ENCODE measurements at regions not wholly inside any gene's neighbourhood (a gene's known extent, or its start where the extent isn't known, plus 50 kb on each side); places are given as distances from the start of the nearest gene placed in this dataset.

DNA sequence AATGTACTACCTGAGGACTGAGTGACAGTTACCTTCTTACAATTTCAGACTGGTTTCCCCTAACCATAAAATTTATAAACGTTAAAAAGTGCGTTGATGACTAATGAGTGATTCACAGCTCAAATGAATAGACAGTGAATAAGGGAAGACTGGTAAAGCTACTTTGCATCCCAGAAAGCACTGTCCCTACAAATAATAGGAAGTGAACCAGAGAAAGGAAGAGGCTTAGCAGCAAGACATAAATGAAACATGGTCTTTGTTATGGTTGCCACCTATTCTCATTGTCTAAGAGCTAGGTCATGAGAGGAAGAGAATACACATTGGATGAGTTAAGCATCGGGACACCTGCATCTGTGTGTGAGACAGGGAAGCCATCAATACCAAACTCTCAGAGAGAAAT lies 849.2 kb downstream of the TAF11L14 start:
- no peaks in the 10 kb centered on the region for H3K79me2 ChIP-seq (ENCODE audit: control insufficient read depth, insufficient read depth, low read length)
- H3K27ac ChIP-seq (ENCODE audit: control insufficient read depth, insufficient read depth, low read length): no peak overlapping the region
- H3K4me3 ChIP-seq (ENCODE audit: control insufficient read depth in 2 of 3, extremely low read depth in 1 of 3, insufficient read depth in 2 of 3, low read depth in 1 of 3, low read length in 3 of 3): no peak overlapping the region
- H3K27me3 ChIP-seq (ENCODE audit: control insufficient read depth, extremely low read depth, insufficient read depth, low read length): no peaks in the 10 kb centered on the region
- TF ChIP-seq, protein P1, sequence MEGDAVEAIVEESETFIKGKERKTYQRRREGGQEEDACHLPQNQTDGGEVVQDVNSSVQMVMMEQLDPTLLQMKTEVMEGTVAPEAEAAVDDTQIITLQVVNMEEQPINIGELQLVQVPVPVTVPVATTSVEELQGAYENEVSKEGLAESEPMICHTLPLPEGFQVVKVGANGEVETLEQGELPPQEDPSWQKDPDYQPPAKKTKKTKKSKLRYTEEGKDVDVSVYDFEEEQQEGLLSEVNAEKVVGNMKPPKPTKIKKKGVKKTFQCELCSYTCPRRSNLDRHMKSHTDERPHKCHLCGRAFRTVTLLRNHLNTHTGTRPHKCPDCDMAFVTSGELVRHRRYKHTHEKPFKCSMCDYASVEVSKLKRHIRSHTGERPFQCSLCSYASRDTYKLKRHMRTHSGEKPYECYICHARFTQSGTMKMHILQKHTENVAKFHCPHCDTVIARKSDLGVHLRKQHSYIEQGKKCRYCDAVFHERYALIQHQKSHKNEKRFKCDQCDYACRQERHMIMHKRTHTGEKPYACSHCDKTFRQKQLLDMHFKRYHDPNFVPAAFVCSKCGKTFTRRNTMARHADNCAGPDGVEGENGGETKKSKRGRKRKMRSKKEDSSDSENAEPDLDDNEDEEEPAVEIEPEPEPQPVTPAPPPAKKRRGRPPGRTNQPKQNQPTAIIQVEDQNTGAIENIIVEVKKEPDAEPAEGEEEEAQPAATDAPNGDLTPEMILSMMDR (optimal IDR thresholded peaks at IDR 0.05 in 1 of 3, IDR thresholded peaks at IDR 0.05 in 1 of 3, conservative IDR thresholded peaks at IDR 0.05 in 1 of 3; ENCODE audit: extremely low read depth in 1 of 3, insufficient read depth in 2 of 3, low read length in 3 of 3): no peak
- TF ChIP-seq EZH2 (IDR thresholded peaks at IDR 0.05; ENCODE audit: low read length): no peak
- no peaks in the 10 kb centered on the region for H4K20me1 ChIP-seq (ENCODE audit: control insufficient read depth, extremely low read depth, insufficient read depth, low read length)
- no peaks in the 10 kb centered on the region for H3K9me3 ChIP-seq (ENCODE audit: control insufficient read depth, low read depth, low read length)
- DNase-seq (ENCODE audit: low read depth, low spot score) (peak; percentile 19), FAIRE-seq (no peak)
- dilution Hi-C loops (cut with MboI; ENCODE audit: extremely low pct_ligation_motif_present, low sequenced_read_pairs): no loop called here
- peaks cover 4% of the 10 kb centered on the region for H3K4me1 ChIP-seq (ENCODE audit: control insufficient read depth, extremely low read depth, insufficient read depth, low read length)
- peak overlapping the region; percentile 47 for H2AFZ ChIP-seq (ENCODE audit: control insufficient read depth, low read length)
- H3K9ac ChIP-seq (ENCODE audit: control insufficient read depth, extremely low read depth, insufficient read depth, low read length): no peak overlapping the region
- no peaks in the 10 kb centered on the region for H3K9me1 ChIP-seq (ENCODE audit: control insufficient read depth, extremely low read depth, insufficient read depth, low read length)
- no peak overlapping the region for H3K4me2 ChIP-seq (ENCODE audit: control insufficient read depth, extremely low read depth, insufficient read depth, low read depth, low read length)
- H3K36me3 ChIP-seq (ENCODE audit: control insufficient read depth in 2 of 2, extremely low read depth in 1 of 2, insufficient read depth in 2 of 2, low read length in 2 of 2): no peaks in the 10 kb centered on the region

- no peak for DNase-seq (ENCODE audit: low read depth, low spot score)
- Histone ChIP-seq H3K9me3 (ENCODE audit: control insufficient read depth, low read depth, low read length) (no peaks in the 10 kb centered on the region), H3K9me1 (ENCODE audit: control insufficient read depth, extremely low read depth, insufficient read depth, low read length) (no peaks in the 10 kb centered on the region), H3K4me2 (ENCODE audit: control insufficient read depth, extremely low read depth, insufficient read depth, low read depth, low read length) (no peak overlapping the region), H3K4me1 (ENCODE audit: control insufficient read depth, extremely low read depth, insufficient read depth, low read length) (peaks cover 4% of the 10 kb centered on the region), H2AFZ (ENCODE audit: control insufficient read depth, low read length) (peak overlapping the region; percentile 74), H3K36me3 (ENCODE audit: control insufficient read depth in 2 of 2, extremely low read depth in 1 of 2, insufficient read depth in 2 of 2, low read length in 2 of 2) (no peaks in the 10 kb centered on the region), H3K27ac (ENCODE audit: control insufficient read depth, insufficient read depth, low read length) (no peak overlapping the region), H3K9ac (ENCODE audit: control insufficient read depth, extremely low read depth, insufficient read depth, low read length) (no peak overlapping the region), H3K27me3 (ENCODE audit: control insufficient read depth, extremely low read depth, insufficient read depth, low read length) (no peaks in the 10 kb centered on the region), H3K79me2 (ENCODE audit: control insufficient read depth, insufficient read depth, low read length) (no peaks in the 10 kb centered on the region), H4K20me1 (ENCODE audit: control insufficient read depth, extremely low read depth, insufficient read depth, low read length) (no peaks in the 10 kb centered on the region), H3K4me3 (ENCODE audit: control insufficient read depth in 2 of 3, extremely low read depth in 1 of 3, insufficient read depth in 2 of 3, low read depth in 1 of 3, low read length in 3 of 3) (no peak overlapping the region)
- no peak for FAIRE-seq
- TF ChIP-seq, protein P1 (optimal IDR thresholded peaks at IDR 0.05 in 1 of 3, IDR thresholded peaks at IDR 0.05 in 1 of 3, conservative IDR thresholded peaks at IDR 0.05 in 1 of 3; ENCODE audit: extremely low read depth in 1 of 3, insufficient read depth in 2 of 3, low read length in 3 of 3): no peak
- no peak for TF ChIP-seq EZH2 (IDR thresholded peaks at IDR 0.05; ENCODE audit: low read length)
- dilution Hi-C loops (cut with MboI; ENCODE audit: extremely low pct_ligation_motif_present, low sequenced_read_pairs): no loop called here
Observed at GRCh38 chr5:18487928-18488480, 853.7 kb downstream of the TAF11L14 start.
